GM23248 (cell line): ENCODE measurements at regions not wholly inside any gene's neighbourhood (a gene's known extent, or its start where the extent isn't known, plus 50 kb on each side); places are given as distances from the start of the nearest gene placed in this dataset.

Source experiments
- DNase-seq: peaks from one replicate; pipeline ENCODE4 v3.0.0-alpha.2; 2015
- H2AFZ ChIP-seq: fragments of 200-600 bp; sonication (generic); 2 replicates; pipeline ENCODE4 v1.6.1; 2016; ENCODE audit warnings: antibody characterized with exemption
- H3F3A ChIP-seq: fragments of 200-600 bp; sonication (generic); 2 replicates; pipeline ENCODE4 v1.6.1; 2016; ENCODE audit warnings: mild to moderate bottlenecking, antibody characterized with exemption, mixed run types; ENCODE audit not compliant: insufficient read depth
- H3K27ac ChIP-seq: fragments of 200-600 bp; sonication (generic); 2 replicates; pipeline ENCODE4 v1.5.1; 2016; ENCODE audit warnings: mild to moderate bottlenecking
- H3K27me3 ChIP-seq: fragments of 200-600 bp; sonication (generic); replicated peaks from 2 replicates; pipeline ENCODE4 v1.6.1; 2016; ENCODE audit warnings: mild to moderate bottlenecking; ENCODE audit not compliant: insufficient read depth
- H3K36me3 ChIP-seq: fragments of 200-600 bp; sonication (generic); 2 replicates; pipeline ENCODE4 v1.6.1; 2016; ENCODE audit warnings: low read depth, mild to moderate bottlenecking
- H3K4me1 ChIP-seq: fragments of 200-600 bp; sonication (generic); 2 replicates; pipeline ENCODE4 v1.6.1; 2016; ENCODE audit warnings: mild to moderate bottlenecking; ENCODE audit not compliant: insufficient read depth
- H3K4me2 ChIP-seq: fragments of 200-600 bp; sonication (generic); one replicate; pipeline ENCODE4 v1.6.1; 2016; ENCODE audit warnings: mild to moderate bottlenecking; ENCODE audit not compliant: unreplicated experiment
- H3K4me3 ChIP-seq: fragments of 200-600 bp; sonication (generic); 2 replicates; pipeline ENCODE4 v1.5.1; 2016; ENCODE audit warnings: mild to moderate bottlenecking
- H3K79me2 ChIP-seq: fragments of 200-600 bp; sonication (generic); 2 replicates; pipeline ENCODE4 v1.6.1; 2016; ENCODE audit warnings: mild to moderate bottlenecking; ENCODE audit not compliant: insufficient read depth
- H3K9ac ChIP-seq: fragments of 200-600 bp; sonication (generic); 2 replicates; pipeline ENCODE4 v1.6.1; 2016; ENCODE audit warnings: mild to moderate bottlenecking
- H3K9me2 ChIP-seq: fragments of 200-600 bp; sonication (generic); 2 replicates; pipeline ENCODE4 v1.6.1; 2016; ENCODE audit warnings: mixed run types, mild to moderate bottlenecking, moderate library complexity; ENCODE audit not compliant: insufficient read depth
- H3K9me3 ChIP-seq: fragments of 200-600 bp; sonication (generic); one replicate; pipeline ENCODE4 v1.6.1; 2017; ENCODE audit warnings: low read depth
- H4K20me1 ChIP-seq: fragments of 200-600 bp; sonication (generic); 2 replicates; pipeline ENCODE4 v1.6.0; 2016; ENCODE audit not compliant: insufficient read depth
- EZH2 ChIP-seq: fragments of 200-600 bp; sonication (generic); IDR thresholded peaks from 2 replicates; pipeline ENCODE4 v1.6.1; 2018; ENCODE audit warnings: antibody characterized with exemption, mild to moderate bottlenecking; ENCODE audit not compliant: insufficient read depth, poor library complexity, severe bottlenecking
- EZH2phosphoT487 ChIP-seq: fragments of 200-600 bp; sonication (generic); IDR thresholded peaks from 2 replicates; pipeline ENCODE4 v1.6.1; 2018; ENCODE audit warnings: antibody characterized with exemption, moderate library complexity, mild to moderate bottlenecking, low read depth; ENCODE audit not compliant: insufficient read depth
- WGBS, 2 experiments: methylation state at CpG; one replicate each; pipeline ENCODE4 v1.1.6; 2015 to 2017; ENCODE audit warnings: low lambda C conversion rate in 2 of 2, low coverage in 1 of 2; ENCODE audit errors: missing lambda C conversion rate in 2 of 2; 5-methylcytosine and 5-hydroxymethylcytosine counted together
- in situ Hi-C: fragments of 300-500 bp; cut with MboI; formaldehyde crosslinking; loops from 2 replicates; pipeline ENCODE4 v1.15.0; 2020

DNA sequence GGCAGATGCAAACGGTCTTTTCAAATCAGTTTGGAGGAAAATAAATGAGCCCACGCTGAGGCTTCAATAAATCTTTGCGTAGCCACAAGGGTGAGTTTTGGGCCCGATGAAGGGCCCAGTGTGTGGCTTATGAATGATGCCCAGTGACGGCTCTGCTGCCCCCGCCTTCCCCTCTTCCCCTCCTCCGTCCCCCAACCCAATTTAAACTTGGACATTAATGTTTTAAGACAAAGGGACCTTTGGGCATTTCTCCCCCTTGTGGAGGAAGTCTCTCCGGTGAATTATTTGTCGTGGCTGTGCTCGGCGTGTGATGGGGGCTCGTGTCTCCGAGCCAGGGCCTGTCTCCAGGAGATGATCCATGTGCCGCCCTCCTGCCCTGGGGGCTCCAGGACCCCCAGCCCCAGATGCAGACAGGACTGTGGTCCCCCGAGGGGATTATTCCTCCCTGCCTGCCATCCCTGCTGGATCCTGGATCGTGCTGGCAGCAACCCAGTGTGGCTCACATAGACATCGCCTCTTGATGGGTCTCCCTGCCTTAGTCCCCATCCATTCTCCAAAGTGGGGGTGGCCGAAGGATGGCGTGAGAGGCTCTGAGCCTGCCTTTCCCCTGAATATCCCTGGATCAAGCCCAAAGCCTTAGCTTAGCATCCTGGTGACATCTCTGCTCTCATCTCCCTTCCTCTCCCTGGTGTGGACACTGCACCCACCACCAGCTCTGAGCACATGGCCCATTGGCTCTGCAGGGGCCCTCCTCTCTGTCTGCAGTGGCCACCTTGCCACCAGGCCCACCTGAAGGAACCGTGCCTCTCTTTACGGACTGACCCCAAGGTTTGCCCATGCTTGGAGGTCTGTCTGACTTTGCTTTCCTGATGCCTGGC lies 56.4 kb downstream of the SMIM38 start:
- Histone ChIP-seq H3K9ac (no peak overlapping the region), H2AFZ (no peak overlapping the region), H3K4me1 (peaks cover 9% of the 10 kb centered on the region), H3K9me2 (no peaks in the 10 kb centered on the region), H3K27me3 (peaks cover 22% of the 10 kb centered on the region), H3K36me3 (no peaks in the 10 kb centered on the region), H3F3A (peaks cover 9% of the 10 kb centered on the region), H3K79me2 (no peaks in the 10 kb centered on the region), H3K9me3 (no peaks in the 10 kb centered on the region), H4K20me1 (no peaks in the 10 kb centered on the region), H3K4me3 (no peak overlapping the region), H3K4me2 (no peak overlapping the region), H3K27ac (no peak overlapping the region)
- TF ChIP-seq EZH2phosphoT487 (no peak), EZH2 (no peak)
- in situ Hi-C loops, result no loop called here
- DNase-seq, result no peak
- 21 to 29% methylated on average over 19 to 21 of the region's 21 CpGs for WGBS, 2 experiments

DNA sequence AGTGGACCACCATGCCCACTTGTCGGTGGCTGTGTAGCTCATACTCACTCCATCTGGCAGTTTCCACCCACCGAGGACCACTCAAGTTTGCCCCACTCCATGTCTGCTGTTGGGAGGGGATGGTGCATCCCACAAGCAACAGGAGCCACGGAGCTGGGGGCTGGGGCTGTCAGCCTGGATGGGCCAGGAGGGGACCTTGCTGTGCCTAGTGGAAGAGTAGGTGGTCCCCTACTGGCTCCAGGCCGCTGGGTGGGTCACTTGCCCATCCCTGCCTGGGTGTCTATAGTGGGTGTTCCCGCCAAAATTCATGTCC lies 57.0 kb downstream of the SMIM38 start:
- H3K36me3 ChIP-seq, result no peaks in the 10 kb centered on the region
- 44 to 54% methylated on average over 5 of the region's 5 CpGs for WGBS, 2 experiments
- DNase-seq, result no peak
- H3K79me2 ChIP-seq, result no peaks in the 10 kb centered on the region
- no peaks in the 10 kb centered on the region for H3K9me3 ChIP-seq
- no peak overlapping the region for H3K4me3 ChIP-seq
- no peak overlapping the region for H3K27ac ChIP-seq
- TF ChIP-seq EZH2phosphoT487 (no peak), EZH2 (no peak)
- peaks cover 9% of the 10 kb centered on the region for H3F3A ChIP-seq
- H3K4me2 ChIP-seq, result no peak overlapping the region
- in situ Hi-C loops, result no loop called here
- H3K9me2 ChIP-seq, result no peaks in the 10 kb centered on the region
- H2AFZ ChIP-seq, result no peak overlapping the region
- peaks cover 21% of the 10 kb centered on the region for H3K27me3 ChIP-seq
- no peaks in the 10 kb centered on the region for H4K20me1 ChIP-seq
- no peak overlapping the region for H3K9ac ChIP-seq
- peaks cover 9% of the 10 kb centered on the region for H3K4me1 ChIP-seq

DNA sequence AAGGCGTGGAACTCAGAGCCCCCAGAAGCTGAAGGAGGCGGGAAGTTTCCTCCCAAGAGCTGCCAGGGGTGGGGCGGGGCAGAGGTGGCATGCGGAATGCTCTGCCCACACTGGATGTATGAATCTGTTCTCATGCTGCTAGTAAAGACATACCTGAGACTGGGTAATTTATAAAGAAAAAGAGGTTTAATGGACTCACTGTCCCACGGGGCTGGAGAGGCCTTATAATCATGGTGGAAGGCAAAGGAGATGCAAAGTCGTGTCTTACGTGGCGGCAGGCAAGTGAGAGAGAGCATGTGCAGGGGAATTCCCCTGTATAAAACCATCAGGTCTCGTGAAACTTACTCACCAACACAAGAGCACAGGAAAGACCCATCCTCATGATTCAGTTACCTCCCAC lies 57.6 kb downstream of the SMIM38 start:
- Histone ChIP-seq H3K27me3 (peaks cover 21% of the 10 kb centered on the region), H3F3A (peaks cover 9% of the 10 kb centered on the region), H3K4me1 (peaks cover 9% of the 10 kb centered on the region), H3K79me2 (no peaks in the 10 kb centered on the region), H3K4me2 (no peak overlapping the region), H3K9me2 (no peaks in the 10 kb centered on the region), H2AFZ (no peak overlapping the region), H3K9me3 (no peaks in the 10 kb centered on the region), H3K9ac (no peak overlapping the region), H3K36me3 (no peaks in the 10 kb centered on the region), H3K27ac (no peak overlapping the region), H3K4me3 (no peak overlapping the region), H4K20me1 (no peaks in the 10 kb centered on the region)
- DNase-seq, result no peak
- WGBS, 2 experiments, result 61 to 64% methylated on average over 8 of the region's 9 CpGs
- no peak for TF ChIP-seq EZH2phosphoT487
- in situ Hi-C loops, result no loop called here

DNA sequence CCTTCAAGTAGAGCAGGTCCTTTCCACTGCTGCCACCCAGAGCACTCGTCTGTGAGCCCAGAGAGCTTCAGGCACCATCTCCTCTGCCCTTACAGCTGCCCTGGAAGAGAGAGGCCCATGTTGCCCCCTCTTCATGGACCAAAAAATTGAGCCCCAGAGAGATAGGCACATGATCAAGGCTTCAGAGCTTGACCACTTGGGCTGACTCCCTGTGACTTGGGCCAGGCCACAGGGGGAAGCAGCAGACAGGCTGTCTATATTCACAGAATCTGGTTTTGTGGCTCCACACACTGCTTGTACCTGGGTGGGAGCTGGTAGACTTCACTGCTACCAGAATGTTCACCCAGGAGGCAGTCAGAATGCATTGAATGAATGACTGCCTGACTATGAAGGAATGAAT lies 58.2 kb downstream of the SMIM38 start:
- Histone ChIP-seq H2AFZ (no peak overlapping the region), H4K20me1 (no peaks in the 10 kb centered on the region), H3K27me3 (peaks cover 21% of the 10 kb centered on the region), H3K27ac (no peak overlapping the region), H3K79me2 (no peaks in the 10 kb centered on the region), H3K4me3 (no peak overlapping the region), H3K9me3 (no peaks in the 10 kb centered on the region), H3F3A (peaks cover 9% of the 10 kb centered on the region), H3K9ac (no peak overlapping the region), H3K4me1 (peaks cover 9% of the 10 kb centered on the region), H3K36me3 (no peaks in the 10 kb centered on the region), H3K9me2 (no peaks in the 10 kb centered on the region), H3K4me2 (no peak overlapping the region)
- TF ChIP-seq EZH2, result no peak
- TF ChIP-seq EZH2phosphoT487, result no peak
- WGBS, 2 experiments, result 46 to 50% methylated on average over 1 of the region's 1 CpG
- DNase-seq, result no peak
- in situ Hi-C loops, result no loop called here

DNA sequence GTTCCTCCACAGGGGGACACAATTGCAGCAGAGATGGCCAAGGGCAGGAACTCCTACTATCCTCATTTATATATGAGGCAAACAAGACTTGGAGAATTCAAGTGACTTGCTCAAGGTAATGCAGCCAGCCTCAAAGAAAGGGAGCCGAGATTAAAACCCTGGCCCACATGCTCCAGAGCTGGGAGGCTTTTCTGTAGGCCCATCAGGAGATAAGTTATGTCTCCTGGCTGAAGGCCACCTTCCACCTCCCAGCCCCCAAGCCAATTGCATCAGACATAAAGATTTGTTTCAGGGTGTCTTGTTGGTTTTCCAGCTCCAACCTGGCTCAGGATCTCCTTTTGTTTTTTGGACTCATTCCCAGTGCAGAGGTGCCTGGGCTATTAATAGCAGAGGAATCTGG lies 59.5 kb downstream of the SMIM38 start:
- no peak overlapping the region for H3K27ac ChIP-seq
- WGBS, 2 experiments, result 65% methylated on average over 1 of the region's 1 CpG
- in situ Hi-C loops, result no loop called here

More for the DNA sequence above, 59.5 kb downstream of the SMIM38 start:
- Histone ChIP-seq H3F3A (peaks cover 9% of the 10 kb centered on the region), H3K9me2 (no peaks in the 10 kb centered on the region), H3K4me2 (no peak overlapping the region), H3K9ac (no peak overlapping the region), H4K20me1 (no peaks in the 10 kb centered on the region), H3K9me3 (no peaks in the 10 kb centered on the region), H3K4me1 (peaks cover 9% of the 10 kb centered on the region), H2AFZ (no peak overlapping the region), H3K27me3 (peaks cover 21% of the 10 kb centered on the region), H3K36me3 (no peaks in the 10 kb centered on the region), H3K4me3 (no peak overlapping the region), H3K79me2 (no peaks in the 10 kb centered on the region)
- TF ChIP-seq EZH2 (no peak), EZH2phosphoT487 (no peak)
- no peak for DNase-seq
